PC-3 (cell line): ENCODE measurements at regions not wholly inside any gene's neighbourhood (a gene's known extent, or its start where the extent isn't known, plus 50 kb on each side); places are given as distances from the start of the nearest gene placed in this dataset.

Source experiments
- ATAC-seq: fragments of 200-7000 bp; cut with Tn5 transposase; 2 replicates; pipeline ENCODE4 v1.9.1; 2020; ENCODE audit warnings: mild to moderate bottlenecking, moderate library complexity
- BruUV-seq: library from RNA; stranded (reverse); fragments of 400-500 nt; replicated peaks from 2 replicates; lab custom pipeline; 2021; lab: Mats Ljungman, UMichigan
- CTCF ChIA-PET: fragments of 300-600 bp; sonication (Branson Sonifier 250); formaldehyde crosslinking; loops from one replicate; lab custom pipeline; 2022; ENCODE audit warnings: antibody characterized with exemption; lab: Charles Lee
- POLR2A ChIA-PET: fragments of 300-600 bp; sonication (Branson Sonifier 250); formaldehyde crosslinking; loops from one replicate; lab custom pipeline; 2022; ENCODE audit warnings: antibody characterized with exemption; ENCODE audit not compliant: unreplicated experiment; lab: Charles Lee
- DNase-seq: peaks from one replicate; pipeline ENCODE4 v3.0.0-alpha.2; 2015
- H2AFZ ChIP-seq: fragments of 300-600 bp; sonication (generic); 2 replicates; pipeline ENCODE4 v1.6.0; 2016; ENCODE audit warnings: antibody characterized with exemption, low read length
- H3F3A ChIP-seq: fragments of 300-600 bp; sonication (generic); one replicate; pipeline ENCODE4 v1.6.0; 2017; ENCODE audit warnings: antibody characterized with exemption, low read length, control low read depth, mild to moderate bottlenecking; ENCODE audit not compliant: unreplicated experiment
- H3K27ac ChIP-seq: fragments of 300-600 bp; sonication (generic); 2 replicates; pipeline ENCODE4 v1.5.1; 2016; ENCODE audit warnings: mild to moderate bottlenecking, low read length
- H3K27me3 ChIP-seq: fragments of 300-600 bp; sonication (generic); 2 replicates; pipeline ENCODE4 v1.6.1; 2016; ENCODE audit warnings: low read length, mixed read lengths
- H3K36me3 ChIP-seq: fragments of 300-600 bp; sonication (generic); 2 replicates; pipeline ENCODE4 v1.6.1; 2016; ENCODE audit warnings: low read depth, mixed run types, low read length, mixed read lengths
- H3K4me1 ChIP-seq: fragments of 300-600 bp; sonication (generic); 2 replicates; pipeline ENCODE4 v1.5.1; 2016; ENCODE audit warnings: low read length; ENCODE audit not compliant: insufficient read depth
- H3K4me2 ChIP-seq: fragments of 300-600 bp; sonication (generic); 2 replicates; pipeline ENCODE4 v1.6.0; 2016; ENCODE audit warnings: low read length
- H3K4me3 ChIP-seq: fragments of 300-600 bp; sonication (generic); 2 replicates; pipeline ENCODE4 v1.5.1; 2016; ENCODE audit warnings: mild to moderate bottlenecking, low read length, mixed read lengths
- H3K79me2 ChIP-seq: fragments of 300-600 bp; sonication (generic); 2 replicates; pipeline ENCODE4 v1.6.1; 2017; ENCODE audit warnings: low read length, mixed read lengths
- H3K9ac ChIP-seq: fragments of 300-600 bp; sonication (generic); 2 replicates; pipeline ENCODE4 v1.6.0; 2016; ENCODE audit warnings: mild to moderate bottlenecking, low read length
- H3K9me2 ChIP-seq: fragments of 300-600 bp; sonication (generic); replicated peaks from 2 replicates; pipeline ENCODE4 v1.6.1; 2016; ENCODE audit warnings: mixed run types, low read length, mixed read lengths
- H3K9me3 ChIP-seq: fragments of 300-600 bp; sonication (generic); 2 replicates; pipeline ENCODE4 v1.6.1; 2016; ENCODE audit warnings: low read length, mixed read lengths
- H4K20me1 ChIP-seq: fragments of 300-600 bp; sonication (generic); 2 replicates; pipeline ENCODE4 v1.6.1; 2016; ENCODE audit warnings: low read length, mixed read lengths
- EZH2 ChIP-seq: fragments of 300-600 bp; sonication (generic); IDR thresholded peaks from one replicate; pipeline ENCODE4 v1.6.1; 2017; ENCODE audit warnings: antibody characterized with exemption, mild to moderate bottlenecking, low read length; ENCODE audit not compliant: unreplicated experiment
- EZH2phosphoT487 ChIP-seq: fragments of 300-600 bp; sonication (generic); IDR thresholded peaks from 2 replicates; pipeline ENCODE4 v1.6.1; 2018; ENCODE audit warnings: mild to moderate bottlenecking, antibody characterized with exemption, low read length, borderline replicate concordance
- intact Hi-C: fragments of 100-400 bp; cut with micrococcal nuclease; formaldehyde crosslinking; loops from 2 replicates; pipeline ENCODE4 v1.9.0; 2023
- TF ChIP-seq, protein P1 (sequence below): fragments of 300-600 bp; sonication (generic); conservative IDR thresholded peaks from 2 replicates; pipeline ENCODE4 v1.5.1; 2017; ENCODE audit warnings: antibody characterized with exemption, low read depth, mild to moderate bottlenecking, low read length

DNA sequence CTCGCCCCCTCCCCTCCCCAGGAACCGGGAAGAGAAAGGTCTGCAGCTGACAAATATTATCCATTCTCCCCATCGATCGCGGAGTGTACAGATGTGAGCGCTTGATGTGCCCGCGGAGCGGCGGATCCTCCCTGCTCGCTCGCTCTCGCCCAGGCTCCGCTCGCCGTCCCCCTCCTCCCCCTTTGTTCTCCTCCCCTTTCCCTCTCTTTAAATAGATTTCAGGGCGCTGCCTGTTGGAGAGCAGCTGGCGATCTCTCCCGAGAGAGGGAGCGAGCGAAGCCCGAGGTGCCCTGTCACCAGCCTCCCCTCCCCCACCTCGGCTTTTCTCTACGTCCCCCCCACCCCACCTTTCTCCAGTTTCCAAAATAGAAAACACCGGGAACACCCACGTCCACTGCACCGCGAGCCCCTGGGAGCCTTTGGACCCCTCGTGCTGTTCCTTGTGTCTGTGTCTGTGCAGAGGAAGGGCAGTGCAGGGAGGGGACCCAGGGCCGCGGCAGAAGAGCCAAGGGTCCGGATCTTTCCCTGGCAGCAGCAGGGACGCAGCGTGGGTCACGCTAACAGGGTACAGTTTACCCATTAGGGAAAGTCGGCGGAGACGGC lies 56.6 kb upstream of the BCOR start:
- ATAC-seq (no peak), DNase-seq (peak; percentile 40)
- Histone ChIP-seq H3K79me2 (no peaks in the 10 kb centered on the region), H3K4me3 (peak overlapping the region; percentile 84), H3K9me2 (no peaks in the 10 kb centered on the region), H3K27ac (no peak overlapping the region), H3K4me2 (peak overlapping the region; percentile 99), H3K9me3 (no peaks in the 10 kb centered on the region), H3K9ac (no peak overlapping the region), H2AFZ (peak overlapping the region; percentile 61; the same call in 1 of the 2 replicates), H4K20me1 (no peaks in the 10 kb centered on the region), H3K36me3 (no peaks in the 10 kb centered on the region), H3K27me3 (no peaks in the 10 kb centered on the region), H3K4me1 (peaks cover 26% of the 10 kb centered on the region), H3F3A (no peaks in the 10 kb centered on the region)
- ChIA-PET POLR2A (interaction anchor here (0.6 kb wide), 1 partner anchor 57 kb away, joined by 3 read pairs; no protein-coding TSS in a partner anchor), CTCF (interaction anchor here (0.7 kb wide), 1 partner anchor 94 kb away, joined by 3 read pairs; no protein-coding TSS in a partner anchor)
- intact Hi-C loops = loop anchor here (2.0 to 5.0 kb wide), 3 partner anchors 62 to 342 kb away; no protein-coding TSS in a partner anchor
- no TSS peak for BruUV-seq
- TF ChIP-seq, protein P1, sequence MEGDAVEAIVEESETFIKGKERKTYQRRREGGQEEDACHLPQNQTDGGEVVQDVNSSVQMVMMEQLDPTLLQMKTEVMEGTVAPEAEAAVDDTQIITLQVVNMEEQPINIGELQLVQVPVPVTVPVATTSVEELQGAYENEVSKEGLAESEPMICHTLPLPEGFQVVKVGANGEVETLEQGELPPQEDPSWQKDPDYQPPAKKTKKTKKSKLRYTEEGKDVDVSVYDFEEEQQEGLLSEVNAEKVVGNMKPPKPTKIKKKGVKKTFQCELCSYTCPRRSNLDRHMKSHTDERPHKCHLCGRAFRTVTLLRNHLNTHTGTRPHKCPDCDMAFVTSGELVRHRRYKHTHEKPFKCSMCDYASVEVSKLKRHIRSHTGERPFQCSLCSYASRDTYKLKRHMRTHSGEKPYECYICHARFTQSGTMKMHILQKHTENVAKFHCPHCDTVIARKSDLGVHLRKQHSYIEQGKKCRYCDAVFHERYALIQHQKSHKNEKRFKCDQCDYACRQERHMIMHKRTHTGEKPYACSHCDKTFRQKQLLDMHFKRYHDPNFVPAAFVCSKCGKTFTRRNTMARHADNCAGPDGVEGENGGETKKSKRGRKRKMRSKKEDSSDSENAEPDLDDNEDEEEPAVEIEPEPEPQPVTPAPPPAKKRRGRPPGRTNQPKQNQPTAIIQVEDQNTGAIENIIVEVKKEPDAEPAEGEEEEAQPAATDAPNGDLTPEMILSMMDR = no peak
- no peak for TF ChIP-seq EZH2phosphoT487
- TF ChIP-seq EZH2 = no peak

DNA sequence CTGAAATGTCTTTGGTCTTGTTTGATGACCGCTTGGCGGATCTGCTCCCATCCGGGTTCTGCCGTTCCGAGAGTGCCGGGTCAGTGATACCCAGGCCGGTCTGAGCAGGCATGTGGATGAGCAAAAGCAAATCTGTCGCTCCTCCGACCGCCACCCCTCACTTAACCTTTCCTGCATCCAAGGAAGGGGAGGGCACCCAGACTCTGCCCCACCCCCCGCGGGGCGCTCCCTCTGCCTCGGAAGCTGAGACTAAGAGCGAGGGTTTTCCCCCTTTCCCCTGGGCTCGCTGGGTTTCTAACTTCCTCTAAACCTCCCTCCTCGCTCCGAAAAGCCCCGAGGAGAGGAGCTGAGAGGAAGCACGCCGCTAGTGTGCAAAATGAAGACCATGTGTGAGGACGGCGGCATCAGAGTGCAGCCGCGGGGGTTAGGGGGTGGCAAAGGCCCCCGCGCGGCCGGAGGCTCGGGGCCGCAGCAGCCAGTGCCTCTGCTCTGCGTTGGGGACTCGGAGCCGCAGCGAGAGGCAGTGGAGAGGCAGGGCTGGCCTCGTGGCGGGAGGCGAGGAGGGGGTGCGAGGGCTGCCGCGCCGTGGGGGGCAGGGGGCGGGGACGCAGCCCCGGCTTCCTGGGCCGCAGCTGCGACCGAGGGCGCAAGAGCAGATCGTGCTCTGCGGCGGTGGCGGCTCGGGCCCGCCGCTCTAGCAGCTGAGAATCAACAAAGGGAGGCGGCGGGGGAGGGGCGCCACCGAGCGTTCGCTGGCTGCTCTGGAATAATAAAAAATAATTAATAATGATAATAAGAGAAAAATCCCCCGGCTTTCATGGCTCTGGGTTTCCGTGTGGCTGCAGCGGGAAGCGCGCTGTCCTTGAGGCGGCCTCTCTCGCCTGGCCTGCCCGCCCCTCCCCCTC lies 55.8 kb upstream of the BCOR start:
- Histone ChIP-seq H3K9me3 (no peaks in the 10 kb centered on the region), H3K79me2 (no peaks in the 10 kb centered on the region), H3K27ac (no peak overlapping the region), H3K27me3 (no peaks in the 10 kb centered on the region), H3K9me2 (no peaks in the 10 kb centered on the region), H2AFZ (peak overlapping the region; percentile 80), H3K4me2 (peak overlapping the region; percentile 99), H3K36me3 (no peaks in the 10 kb centered on the region), H3K4me3 (peak overlapping the region; percentile 84), H3F3A (no peaks in the 10 kb centered on the region), H3K9ac (peak overlapping the region; percentile 53), H3K4me1 (peaks cover 32% of the 10 kb centered on the region), H4K20me1 (no peaks in the 10 kb centered on the region)
- POLR2A ChIA-PET = interaction anchor here (0.7 kb wide), 1 partner anchor 933 kb away, joined by 6 read pairs; no protein-coding TSS in a partner anchor
- peak; percentile 36 for DNase-seq
- intact Hi-C loops = loop anchor here (2.0 to 5.0 kb wide), 4 partner anchors 45 to 341 kb away; no protein-coding TSS in a partner anchor
- CTCF ChIA-PET = interaction anchor here (0.6 to 0.7 kb wide), 3 partner anchors 59 to 1270 kb away, joined by 3 read pairs; no protein-coding TSS in a partner anchor
- TF ChIP-seq, protein P1 = 0 out of 2 replicates have a peak, but pooled peaks have one; percentile 8
- no peak for TF ChIP-seq EZH2phosphoT487
- peak; percentile 2; the same call in 1 of the 2 replicates for ATAC-seq
- no TSS peak for BruUV-seq
